ENCODE measurements at regions not wholly inside any gene's neighbourhood (a gene's known extent, or its start where the extent isn't known, plus 50 kb on each side); places are given as distances from the start of the nearest gene placed in this dataset.

DNA sequence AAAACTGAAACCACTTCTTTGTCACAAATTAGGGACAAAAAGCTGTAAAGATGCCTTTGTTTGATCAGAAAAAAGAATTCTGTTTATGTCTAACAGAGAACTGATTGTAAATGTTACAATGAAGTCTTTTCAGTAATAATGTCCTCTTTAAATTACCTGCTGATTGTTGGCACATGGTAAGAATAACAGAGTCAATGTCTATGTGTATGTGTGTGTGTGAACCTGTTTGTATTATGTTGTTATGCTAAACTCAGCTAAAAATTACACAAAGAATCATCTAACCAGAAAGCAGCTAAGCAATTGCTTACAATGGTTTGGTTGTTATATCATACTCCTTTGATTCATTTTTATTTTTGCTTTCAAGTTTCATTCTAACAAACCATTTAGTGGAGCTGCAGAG lies 159.1 kb upstream of the PDZRN3 start:
- no peak for DNase-seq

DNA sequence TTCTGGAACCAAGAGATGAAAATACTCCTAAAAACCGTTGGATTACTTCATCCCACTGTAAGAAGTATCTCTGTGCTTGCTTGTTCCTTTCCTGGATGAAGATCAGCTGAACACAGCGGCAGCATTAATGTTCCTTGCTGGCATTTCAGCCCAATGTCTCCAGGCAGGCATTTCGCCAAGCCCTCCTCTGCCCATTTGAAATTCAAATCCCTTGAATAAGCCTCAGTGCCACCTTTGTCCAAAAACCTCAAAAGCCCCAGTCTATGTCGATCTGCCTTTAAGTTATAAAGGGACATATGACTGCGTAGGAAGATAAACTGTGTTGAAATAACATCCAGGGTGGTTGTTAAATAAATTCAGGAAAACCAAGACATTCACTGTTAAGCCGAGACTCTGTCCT lies 156.8 kb upstream of the PDZRN3 start:
- DNase-seq = no peak

DNA sequence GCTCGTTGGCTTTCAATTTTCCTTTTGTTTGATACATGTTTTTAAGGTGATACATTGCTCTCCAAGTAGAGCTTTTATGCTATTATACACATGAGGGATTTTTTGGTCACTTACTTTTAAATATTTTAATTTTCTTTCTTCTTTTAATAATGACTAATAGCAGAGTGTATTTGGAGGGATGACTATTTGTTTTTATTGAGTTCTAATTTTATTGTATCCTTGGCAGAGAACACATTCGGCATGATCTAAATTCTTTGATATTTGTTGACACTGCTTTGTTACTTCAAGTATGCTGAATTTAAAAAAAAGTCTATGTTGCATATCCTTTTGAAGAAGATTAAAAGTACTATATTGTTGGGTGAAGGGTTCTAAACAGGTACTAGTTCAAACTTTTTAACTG lies 149.9 kb upstream of the PDZRN3 start:
- DNase-seq = no peak

DNA sequence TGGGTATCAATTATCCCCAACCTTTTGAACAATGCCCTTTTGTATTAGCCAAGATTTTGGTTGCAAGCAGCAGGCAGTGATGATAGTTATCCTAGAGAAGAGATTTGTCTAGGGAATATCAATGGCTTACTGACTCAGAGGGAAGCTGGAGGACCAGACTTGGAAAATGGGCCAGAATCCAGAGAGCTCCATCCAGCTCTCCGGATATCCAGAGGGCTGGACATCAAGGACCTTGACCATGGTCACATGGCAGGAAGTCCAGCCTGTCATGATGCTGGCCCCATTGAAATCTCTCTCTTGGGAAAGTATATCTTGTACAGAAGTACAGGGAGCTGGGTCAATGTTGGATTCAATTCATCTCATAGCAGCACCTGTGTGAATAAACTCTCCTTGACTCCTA lies 148.5 kb upstream of the PDZRN3 start:
- DNase-seq = no peak

DNA sequence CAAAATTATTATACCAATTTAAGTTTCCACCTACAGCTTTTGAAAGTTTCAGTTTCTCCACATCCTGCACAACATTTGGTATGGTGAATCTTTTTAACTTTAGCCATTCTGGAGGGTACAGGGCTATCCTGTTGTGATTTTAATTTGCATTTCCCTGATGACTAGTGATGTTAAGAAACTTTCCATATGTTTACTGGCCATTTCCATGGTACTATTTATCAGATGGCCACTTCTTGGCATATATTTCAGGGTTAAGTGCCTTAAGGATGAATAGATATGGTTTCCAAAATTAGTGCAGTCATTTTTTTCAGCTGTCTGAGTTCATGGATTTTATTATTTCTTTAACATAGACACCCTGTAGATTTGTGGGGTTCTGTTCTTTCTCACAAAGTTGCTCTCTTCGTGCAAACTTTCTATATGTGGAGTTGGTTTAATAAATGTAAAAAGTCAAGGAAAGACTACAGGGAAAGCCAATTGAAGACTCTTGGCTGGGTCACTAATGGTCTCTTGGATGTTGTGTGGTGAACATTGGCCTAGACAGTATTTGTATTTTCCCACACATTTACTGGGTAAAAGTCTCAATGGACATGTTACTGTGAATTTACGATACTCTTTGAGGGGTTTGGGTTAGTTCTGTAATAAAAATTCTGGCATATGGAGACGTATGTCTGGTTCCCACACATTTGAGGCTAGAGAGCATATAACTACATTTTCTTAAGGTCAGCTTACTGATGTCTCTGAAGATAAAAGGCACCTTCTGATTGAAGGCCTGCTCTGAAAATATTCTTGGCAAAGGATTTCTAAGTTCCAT lies 147.5 kb upstream of the PDZRN3 start:
- DNase-seq = no peak

DNA sequence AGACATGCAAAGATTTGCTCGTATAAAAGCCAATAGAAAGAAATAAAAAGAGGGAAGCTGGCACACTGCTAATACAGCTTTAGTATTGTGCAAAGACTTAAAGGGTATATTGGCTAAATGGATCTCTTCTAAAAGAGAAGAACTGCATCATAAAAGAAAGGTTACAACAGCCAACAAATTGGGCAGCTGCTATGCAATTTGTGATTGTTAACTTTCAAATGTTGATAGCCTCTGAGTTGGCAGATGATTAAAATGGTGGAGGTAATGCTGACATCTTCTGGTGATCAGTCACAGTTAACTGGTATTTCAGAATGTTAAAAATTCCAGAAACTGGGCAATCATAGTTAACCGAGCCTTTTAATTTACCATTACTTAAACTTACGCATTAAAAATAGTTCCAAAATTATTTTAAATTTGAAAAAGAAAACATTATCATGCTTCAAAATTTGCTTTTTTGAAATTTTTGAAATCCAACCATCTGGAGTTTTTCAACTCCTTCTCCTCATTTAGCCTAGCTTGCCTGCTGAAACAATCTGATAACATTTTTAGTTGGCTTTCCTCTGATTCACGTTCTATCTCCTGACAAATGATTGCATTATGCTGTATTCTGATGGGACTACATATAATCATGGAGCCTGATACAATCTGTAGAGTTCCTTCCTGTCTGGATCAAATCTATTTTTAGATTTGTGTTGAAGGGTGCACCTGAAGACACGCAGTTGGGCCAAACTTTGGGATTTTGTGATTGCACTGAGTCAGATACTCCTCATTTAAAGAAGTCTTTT lies 144.0 kb upstream of the PDZRN3 start:
- no peak for DNase-seq

DNA sequence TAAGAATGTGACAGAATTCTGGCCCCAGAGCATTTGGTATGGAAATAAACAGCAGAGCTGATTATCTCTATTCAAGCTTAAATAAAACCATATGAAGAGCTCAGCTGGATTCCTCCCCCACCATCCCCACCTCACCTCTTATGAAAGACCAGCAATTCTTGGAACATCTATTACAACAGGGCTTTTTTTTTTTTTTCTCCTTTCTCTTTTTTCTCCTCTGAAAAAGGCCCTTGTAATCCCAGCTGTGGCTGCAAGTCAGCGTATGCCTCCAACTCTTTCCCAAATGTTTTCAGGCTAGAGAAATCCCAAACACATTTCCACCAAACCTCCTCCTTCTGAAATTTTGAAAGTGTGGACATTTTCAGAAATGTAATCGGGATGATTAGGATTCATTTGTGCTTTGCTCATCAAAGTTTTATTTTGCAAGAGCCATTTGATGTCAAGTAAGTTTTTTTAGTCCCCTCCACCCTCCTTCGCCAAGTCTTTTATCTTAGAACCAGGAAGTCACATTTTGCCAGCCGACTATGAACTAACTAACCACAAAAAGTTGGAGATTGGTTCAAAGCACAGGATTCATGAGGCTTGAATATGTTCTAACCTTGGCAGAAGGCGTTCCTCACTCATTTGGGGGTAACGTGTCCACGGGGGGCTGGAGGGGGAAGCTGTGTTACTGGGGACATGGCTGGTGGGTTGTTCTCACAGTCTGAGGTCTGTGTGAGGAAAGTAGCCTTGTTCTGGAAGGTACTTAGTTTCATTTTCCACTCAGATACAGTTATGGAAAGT lies 142.0 kb upstream of the PDZRN3 start:
- no peak for DNase-seq

DNA sequence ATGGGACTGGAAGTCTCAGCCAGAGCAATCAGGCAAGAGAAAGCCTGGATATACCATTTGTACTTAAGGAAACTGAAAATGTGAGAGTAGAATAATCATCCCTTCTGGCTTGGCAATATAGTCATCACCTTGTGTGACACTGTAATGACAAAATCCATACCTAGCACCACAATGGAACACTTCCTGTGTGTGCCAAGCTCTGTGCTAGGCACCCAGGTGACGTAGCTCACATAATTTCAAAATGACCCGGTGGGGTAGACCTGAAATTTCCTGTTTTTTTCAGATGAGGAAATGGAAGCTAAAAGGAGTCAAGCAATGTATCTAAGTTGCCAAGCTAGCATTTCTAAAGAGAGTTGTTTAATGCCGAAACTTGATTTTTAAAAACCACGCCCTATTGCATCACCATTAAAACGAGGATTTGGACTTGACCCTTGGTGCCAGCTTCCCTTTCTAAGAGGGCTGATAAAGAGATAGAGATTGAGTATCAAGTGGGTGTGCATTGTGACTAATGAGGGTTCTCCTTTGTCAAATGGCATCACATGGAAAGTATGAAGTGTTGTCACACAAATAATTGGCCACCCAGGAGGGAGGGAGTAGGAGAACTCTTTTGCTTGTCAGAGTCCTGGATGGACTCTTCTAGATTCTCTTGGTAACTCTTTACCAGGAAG lies 141.3 kb upstream of the PDZRN3 start:
- DNase-seq = no peak

DNA sequence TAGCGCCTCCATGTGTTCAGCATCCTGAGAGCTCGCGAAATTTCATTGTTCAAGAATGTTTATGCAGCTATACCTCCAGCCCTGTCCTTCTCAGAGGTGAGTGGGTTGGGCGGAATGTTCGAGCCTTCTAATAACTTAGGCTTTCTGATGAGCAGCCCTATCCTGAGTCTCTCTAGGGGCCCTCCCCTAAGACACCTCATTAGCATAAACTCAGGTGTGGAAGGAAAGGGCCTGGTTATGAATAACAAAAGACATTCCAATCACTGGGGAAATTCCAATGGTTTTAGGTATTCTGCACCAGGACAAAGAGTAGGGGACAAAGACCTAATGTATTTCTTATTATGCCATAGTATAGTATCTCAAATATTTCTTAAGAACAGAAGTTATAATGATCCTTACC lies 138.1 kb upstream of the PDZRN3 start:
- DNase-seq = no peak

DNA sequence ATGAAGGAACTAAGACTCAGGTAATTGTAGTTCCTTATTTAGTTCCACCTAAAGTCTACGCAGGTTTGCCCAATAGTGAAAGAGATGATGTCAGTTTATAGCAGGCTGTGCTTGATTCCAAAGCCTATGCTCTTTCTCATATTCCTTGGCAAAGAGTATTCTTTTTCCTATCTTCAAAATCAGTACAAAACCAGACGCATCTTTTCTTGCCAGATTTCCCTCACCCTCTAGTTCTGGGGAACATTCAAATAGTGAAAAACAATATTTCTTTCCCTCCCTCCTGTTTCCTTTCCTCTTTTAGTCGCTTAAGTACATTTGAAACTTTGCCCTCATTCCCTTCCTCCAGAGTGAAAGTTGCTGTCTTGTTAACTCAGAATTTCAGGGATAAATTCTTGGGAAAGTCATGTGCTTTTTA lies 134.6 kb upstream of the PDZRN3 start:
- no peak for DNase-seq

DNA sequence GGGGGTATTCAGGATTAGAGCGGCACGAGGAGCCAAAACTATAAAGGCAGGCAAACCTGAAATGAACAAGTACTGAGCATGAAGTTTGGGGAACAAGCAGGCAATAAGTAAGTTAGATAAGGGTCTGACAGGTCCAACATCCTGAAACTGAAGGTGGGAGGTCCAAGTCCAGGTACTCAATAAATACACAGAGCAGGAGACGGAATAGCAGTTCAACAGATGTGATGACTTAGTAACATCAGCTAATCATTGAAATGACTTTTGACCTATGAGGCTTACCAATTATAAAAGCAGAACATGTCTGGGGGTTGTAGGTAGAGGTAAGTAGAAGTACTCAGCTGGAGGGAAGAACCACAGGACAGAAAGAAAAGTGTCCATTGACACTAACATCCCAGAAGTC lies 132.8 kb upstream of the PDZRN3 start:
- no peak for DNase-seq

DNA sequence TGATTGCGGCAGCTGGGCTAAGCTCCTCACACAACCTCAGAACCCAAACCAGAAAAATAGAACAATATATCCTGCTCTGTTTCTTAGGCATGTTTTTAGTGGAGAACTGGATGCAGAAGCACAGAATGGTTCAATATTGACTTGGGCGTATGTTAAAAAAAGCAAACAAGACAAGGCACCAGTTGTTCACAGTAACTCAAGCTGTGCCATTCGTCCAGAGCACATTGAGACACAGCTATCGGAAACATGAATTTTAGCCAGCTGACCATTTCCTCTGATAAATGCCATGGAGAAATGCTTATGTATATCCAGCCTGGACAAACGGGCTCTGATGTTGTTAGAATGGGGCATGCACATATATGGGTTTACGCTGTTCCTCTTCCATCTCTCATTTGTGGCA lies 129.2 kb upstream of the PDZRN3 start:
- DNase-seq = no peak

DNA sequence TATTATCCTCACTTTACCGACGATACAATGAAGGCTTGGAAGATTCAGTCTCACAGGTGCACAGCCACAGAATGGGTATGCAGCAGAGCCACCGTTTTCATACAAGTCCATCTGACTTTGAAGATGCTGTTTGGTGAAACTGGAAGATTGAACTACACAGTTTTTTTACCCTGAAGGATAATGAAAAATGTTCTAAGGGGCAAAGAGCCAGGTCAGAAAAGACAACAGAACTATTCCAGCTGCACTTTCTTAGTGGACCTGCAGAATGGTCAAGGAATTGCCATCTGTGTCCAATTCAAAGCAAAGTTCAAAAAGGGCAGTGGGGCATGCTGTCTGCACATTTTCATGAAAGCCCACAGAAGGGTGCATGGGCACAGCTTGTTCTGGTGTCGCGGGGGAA lies 127.6 kb upstream of the PDZRN3 start:
- DNase-seq = no peak

DNA sequence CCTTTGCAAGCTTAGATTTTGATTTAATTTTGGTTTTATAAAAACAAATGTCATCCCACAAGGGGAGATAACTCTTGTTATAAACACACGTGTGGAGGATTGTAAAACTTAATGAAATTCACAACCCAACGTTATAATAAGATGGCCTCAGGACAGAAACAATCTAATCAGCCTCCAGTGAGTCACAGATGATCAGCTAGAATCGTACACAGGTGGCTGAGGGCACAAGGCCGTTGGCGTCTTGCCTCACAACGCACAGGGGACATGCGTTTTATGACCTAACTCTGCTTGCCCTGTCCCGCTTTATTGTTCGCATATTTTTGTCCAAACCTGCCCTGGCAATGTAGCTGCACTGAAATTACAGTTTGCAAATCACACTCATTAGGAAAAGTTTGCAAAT lies 121.9 kb upstream of the PDZRN3 start:
- no peak for DNase-seq

DNA sequence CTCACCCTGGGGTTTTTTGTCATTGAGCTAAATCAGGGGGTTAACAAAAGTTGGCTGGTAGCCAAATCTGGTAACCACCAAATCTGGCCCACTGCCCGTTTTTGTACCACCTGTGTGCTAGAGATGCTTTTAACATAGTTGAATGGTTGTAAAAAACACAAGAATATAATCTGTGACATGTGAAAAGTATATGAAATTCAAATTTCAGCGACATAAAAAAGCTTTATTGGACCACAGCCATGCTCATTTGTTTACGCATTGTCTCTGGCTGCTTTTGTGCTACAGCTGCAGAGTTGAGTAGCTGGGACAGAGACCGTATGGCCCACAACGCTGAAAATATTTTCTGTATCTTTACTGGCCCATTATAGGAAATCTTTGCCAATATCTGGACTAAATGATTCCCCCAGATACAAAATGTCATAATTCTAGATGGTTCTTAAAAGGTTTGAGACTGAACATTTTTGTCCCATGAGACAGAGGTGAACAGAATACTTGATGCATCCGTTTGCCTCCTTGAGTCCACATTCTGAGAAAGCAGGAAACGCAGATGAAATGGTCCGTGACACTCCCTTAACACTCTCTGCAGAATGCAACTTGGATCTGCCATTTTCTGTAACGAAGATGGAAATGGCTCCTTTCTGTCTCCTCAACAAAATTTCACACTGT lies 120.9 kb upstream of the PDZRN3 start:
- no peak for DNase-seq

DNA sequence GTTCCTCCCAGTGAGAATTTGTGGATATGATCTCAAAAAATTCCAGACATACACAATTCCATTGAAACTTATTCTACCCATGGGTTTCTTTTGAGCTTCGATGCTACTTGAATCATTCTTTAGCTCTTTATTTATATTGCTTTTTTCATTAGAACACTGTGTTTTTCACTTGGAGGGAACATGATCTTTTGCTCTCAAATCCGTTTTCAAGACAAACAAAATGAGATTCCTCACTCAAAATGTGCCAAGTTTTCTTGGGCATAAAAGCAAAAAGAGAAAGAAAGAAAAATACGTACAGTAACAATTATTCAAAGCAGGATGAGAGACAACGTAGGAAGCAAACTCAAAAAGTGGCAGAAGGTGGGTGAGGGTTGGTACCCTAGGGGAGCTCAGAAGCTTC lies 118.8 kb upstream of the PDZRN3 start:
- no peak for DNase-seq

DNA sequence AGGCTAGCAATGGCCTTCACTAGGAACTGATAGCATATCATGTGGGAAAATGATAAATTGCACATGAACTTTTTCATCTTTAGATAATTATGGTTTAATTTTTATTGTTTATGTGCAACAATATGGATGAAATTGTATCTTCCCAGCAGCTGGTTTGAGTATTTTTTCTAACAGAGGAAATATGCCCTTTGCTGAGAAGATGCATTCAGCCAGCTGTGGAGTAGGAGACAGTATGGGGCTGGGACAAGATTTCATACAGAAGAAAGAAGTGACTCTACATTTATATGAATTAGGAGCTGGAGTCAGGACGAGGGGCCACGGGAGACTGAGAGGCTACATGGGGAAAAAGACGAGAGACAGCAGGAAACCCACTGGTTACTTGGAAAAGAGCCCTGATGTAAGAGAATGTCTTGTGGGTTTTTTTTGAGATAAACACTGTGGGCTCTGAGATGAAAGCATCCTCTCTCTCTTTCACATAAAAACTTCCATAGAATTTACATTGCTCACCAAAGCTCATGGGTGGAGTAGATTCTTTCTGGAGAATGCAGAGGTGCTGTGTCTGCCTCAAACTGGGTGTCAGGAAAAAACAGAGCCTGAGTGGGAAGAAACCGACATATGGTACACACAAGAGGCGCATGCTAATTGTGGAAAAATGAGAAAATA lies 115.2 kb upstream of the PDZRN3 start:
- DNase-seq = no peak

DNA sequence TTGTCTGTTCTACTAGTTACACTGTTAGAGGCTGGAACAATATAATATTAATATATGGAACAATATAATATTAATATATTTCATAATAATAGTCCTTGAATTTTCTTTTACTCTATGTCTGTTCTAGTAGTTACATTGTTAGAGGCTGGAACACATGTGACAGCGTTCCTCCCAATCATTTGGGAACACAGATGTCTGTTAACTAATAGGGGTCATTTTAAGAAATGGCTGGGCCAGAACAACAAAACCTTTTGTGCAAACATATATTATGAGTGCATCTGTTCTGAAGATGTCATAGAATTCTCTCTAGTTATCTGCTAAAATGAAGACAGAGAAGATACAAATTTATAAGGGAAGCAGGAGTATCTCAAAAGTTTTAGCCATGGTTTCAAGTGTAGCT lies 114.0 kb upstream of the PDZRN3 start:
- DNase-seq = no peak

DNA sequence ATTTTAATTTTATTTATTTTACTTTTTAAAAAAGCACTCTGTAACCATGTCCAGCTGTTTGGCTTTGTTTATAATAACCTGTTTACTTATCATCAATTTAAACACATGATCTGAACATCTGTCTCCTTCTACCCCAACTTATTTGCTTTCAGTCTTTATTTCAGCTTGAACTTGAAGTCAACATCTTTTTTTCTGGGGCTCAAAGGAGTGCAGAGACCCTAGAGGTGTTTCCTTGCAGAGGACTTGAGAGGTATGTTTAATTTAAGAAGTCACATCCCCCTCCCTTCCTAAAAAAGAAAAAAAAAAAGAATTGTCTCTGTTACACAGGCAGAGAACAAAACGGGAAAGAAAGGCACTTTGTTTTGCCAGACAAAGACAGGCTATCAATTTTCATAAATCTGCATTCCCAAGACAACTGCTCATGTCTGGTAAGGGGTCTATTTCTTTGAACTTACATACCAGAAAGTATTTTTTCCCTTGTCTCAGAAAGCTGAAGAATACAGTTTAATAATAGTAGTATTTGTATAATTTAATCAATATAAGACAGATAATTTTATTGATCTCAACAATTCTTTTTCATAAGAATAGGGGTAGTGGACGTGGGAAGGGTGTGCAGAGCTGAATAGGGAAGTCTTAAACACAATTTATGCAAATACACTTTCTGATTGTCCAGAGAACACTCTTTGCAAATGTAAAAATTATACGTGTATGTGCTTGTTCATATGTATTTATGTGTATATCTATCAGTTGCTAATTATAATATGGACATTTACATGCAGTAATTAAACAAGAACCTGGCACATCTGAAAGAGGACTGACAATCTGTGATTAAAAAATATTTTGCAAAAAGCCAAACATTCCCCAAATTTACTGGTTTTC lies 109.7 kb upstream of the PDZRN3 start:
- no peak for DNase-seq

DNA sequence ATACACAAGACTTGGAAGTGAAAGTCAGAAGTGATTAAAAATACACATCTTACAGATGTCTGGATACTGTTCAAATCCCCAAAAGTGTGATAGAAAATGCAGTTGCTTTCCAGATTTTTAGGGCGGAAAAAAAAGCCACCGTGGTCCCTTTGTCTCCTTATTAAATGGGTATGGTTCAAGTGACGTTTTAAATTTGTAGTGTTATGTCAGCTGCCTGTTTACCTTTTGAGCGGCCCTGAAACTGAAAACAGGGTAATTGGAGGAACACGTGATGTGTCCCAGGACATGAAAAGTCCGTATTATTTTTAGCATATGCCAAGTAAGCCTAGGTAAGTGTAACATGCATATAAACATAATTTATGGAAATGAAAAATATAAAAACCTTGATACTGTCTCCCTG lies 109.0 kb upstream of the PDZRN3 start:
- no peak for DNase-seq

DNA sequence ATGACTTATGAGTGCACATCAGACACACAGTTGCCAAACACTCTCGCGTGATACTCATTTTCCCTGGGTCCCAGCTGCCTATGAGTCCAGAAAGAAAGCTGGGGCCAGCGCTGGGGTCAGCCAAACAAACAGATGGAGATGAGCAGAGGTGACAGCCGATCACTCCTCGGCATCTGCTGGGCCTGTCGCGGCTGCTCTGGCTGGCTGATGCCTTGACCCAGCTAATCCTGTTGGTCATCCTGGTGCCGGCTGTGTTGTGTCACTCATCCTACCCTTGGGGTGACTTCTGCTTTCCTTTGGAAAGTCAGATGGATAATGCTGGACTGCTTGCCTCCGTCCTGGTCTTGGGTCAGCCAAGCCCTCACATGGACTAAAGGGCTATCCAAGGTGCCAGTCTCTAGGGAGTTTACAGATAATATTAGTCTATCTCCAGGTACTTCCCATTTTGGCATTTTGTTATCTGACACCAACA lies 105.3 kb upstream of the PDZRN3 start:
- no peak for DNase-seq

Measured in cerebellar nuclear complex (tissue), 1 donor.